Vagina (tissue), 2 donors: ENCODE measurements at regions not wholly inside any gene's neighbourhood (a gene's known extent, or its start where the extent isn't known, plus 50 kb on each side); places are given as distances from the start of the nearest gene placed in this dataset.

Experiments
- CTCF ChIP-seq, 3 experiments: fragments of 450-650 bp in 2 of 3; fragments of 200-600 bp in 1 of 3; sonication (generic) in 1 of 3; IDR thresholded peaks; one replicate each; pipeline ENCODE4 v1.5.1; 2017 to 2019; ENCODE audit warnings: antibody characterized with exemption in 3 of 3, mild to moderate bottlenecking in 2 of 3, moderate library complexity in 2 of 3
- POLR2A ChIP-seq, 2 donors: fragments of 450-650 bp; IDR thresholded peaks; one replicate each; pipeline ENCODE4 v1.6.1; 2017; ENCODE audit warnings: antibody characterized with exemption in 2 of 2, mild to moderate bottlenecking in 2 of 2, moderate library complexity in 2 of 2
- POLR2AphosphoS5 ChIP-seq, 2 donors: sonication (generic); formaldehyde crosslinking; IDR thresholded peaks; one replicate each; pipeline ENCODE4 v1.9.0; 2017; ENCODE audit warnings: antibody characterized with exemption in 2 of 2, mild to moderate bottlenecking in 2 of 2, low read depth in 1 of 2; ENCODE audit not compliant: insufficient read depth in 1 of 2

- TF ChIP-seq CTCF (IDR thresholded peaks at IDR 0.05) (no peak), POLR2A (IDR thresholded peaks at IDR 0.05) (no peak), POLR2AphosphoS5 (IDR thresholded peaks at IDR 0.05; ENCODE audit: insufficient read depth in 1 of 2, low read depth in 1 of 2) (no peak)
Measured at GRCh38 chr7:85488406-85488805, 301.6 kb upstream of the SEMA3D start.
